ENCODE measurements at regions not wholly inside any gene's neighbourhood (a gene's known extent, or its start where the extent isn't known, plus 50 kb on each side); places are given as distances from the start of the nearest gene placed in this dataset.

DNA sequence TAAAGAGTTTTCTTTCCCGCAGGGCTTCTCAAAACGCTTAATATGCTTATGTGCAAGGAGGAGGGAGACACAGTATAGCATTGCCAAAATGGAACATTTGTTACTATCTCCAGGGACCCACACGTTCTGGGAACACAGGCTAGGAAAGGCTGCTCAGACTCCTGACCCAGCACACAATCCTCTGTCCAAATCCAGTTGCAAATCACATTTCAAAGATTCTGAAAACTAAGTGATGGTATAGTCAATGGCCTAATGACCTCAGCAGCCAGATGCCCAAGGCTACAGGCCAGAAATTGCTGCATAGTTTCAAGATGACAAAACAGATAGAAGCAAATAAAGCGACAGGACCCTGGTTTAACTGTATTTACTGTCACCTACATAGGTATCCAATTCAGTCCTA, 97.0 kb upstream of the GRIP1 start:
- TF ChIP-seq, protein P1, sequence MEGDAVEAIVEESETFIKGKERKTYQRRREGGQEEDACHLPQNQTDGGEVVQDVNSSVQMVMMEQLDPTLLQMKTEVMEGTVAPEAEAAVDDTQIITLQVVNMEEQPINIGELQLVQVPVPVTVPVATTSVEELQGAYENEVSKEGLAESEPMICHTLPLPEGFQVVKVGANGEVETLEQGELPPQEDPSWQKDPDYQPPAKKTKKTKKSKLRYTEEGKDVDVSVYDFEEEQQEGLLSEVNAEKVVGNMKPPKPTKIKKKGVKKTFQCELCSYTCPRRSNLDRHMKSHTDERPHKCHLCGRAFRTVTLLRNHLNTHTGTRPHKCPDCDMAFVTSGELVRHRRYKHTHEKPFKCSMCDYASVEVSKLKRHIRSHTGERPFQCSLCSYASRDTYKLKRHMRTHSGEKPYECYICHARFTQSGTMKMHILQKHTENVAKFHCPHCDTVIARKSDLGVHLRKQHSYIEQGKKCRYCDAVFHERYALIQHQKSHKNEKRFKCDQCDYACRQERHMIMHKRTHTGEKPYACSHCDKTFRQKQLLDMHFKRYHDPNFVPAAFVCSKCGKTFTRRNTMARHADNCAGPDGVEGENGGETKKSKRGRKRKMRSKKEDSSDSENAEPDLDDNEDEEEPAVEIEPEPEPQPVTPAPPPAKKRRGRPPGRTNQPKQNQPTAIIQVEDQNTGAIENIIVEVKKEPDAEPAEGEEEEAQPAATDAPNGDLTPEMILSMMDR (conservative IDR thresholded peaks at IDR 0.05; ENCODE audit: low read length) = no peak
- no peak for TF ChIP-seq EZH2phosphoT487 (IDR thresholded peaks at IDR 0.05; ENCODE audit: borderline replicate concordance)

Data from Loucy (cell line).